Mammary epithelial cell (primary cell): ENCODE measurements at regions not wholly inside any gene's neighbourhood (a gene's known extent, or its start where the extent isn't known, plus 50 kb on each side); places are given as distances from the start of the nearest gene placed in this dataset.
"Not testable (repeated sequence)": the region's sequence is repeated elsewhere in the genome, so short reads cannot be mapped to it uniquely, and the experiment has no call there.

ENCODE experiments used
- CTCF ChIP-seq, 2 donors: IDR thresholded peaks in 1 of 2; conservative IDR thresholded peaks in 1 of 2; 2 replicates each; pipeline ENCODE4 v1.5.1; 2011 to 2012; ENCODE audit warnings: inconsistent platforms in 2 of 2, low read length in 2 of 2, mild to moderate bottlenecking in 2 of 2, control low read depth in 1 of 2, low read depth in 1 of 2; ENCODE audit not compliant: insufficient read depth in 1 of 2; ENCODE audit errors: extremely low read depth in 1 of 2
- EZH2 ChIP-seq: IDR thresholded peaks from 2 replicates; pipeline ENCODE4 v1.6.1; 2012; ENCODE audit warnings: low read length, inconsistent platforms, borderline replicate concordance

DNA sequence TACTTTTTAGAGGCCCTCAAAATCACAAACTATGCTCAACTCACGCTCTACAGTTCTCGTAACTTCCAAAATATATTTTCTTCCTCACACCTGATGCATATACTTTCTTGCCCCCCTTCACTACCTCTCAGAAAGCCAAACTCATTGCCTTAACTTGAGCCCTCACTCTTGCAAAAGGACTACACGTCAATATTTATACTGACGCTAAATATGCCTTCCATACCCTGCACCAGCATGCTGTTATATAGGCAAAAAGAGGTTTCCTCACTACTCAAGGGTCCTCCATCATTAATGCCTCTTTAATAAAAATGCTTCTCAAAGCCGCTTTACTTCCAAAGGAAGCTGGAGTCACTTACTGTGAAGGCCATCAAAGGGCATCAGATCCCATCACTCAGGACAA, 92.9 kb upstream of the ATF7IP2 start:
- TF ChIP-seq CTCF (conservative IDR thresholded peaks at IDR 0.05 in 1 of 2, IDR thresholded peaks at IDR 0.05 in 1 of 2; ENCODE audit: extremely low read depth in 1 of 2, insufficient read depth in 1 of 2, low read depth in 1 of 2, low read length in 2 of 2); EZH2: not testable (repeated sequence)
